GM18505 (cell line): ENCODE measurements at regions not wholly inside any gene's neighbourhood (a gene's known extent, or its start where the extent isn't known, plus 50 kb on each side); places are given as distances from the start of the nearest gene placed in this dataset.

ENCODE experiments used
- ATAC-seq: cut with Tn5 transposase; IDR thresholded peaks from one replicate; pipeline ENCODE4 v1.9.1; 2021; ENCODE audit not compliant: unreplicated experiment
- POLR2A ChIP-seq: IDR thresholded peaks from 4 replicates; pipeline ENCODE4 v1.6.1; 2011; ENCODE audit warnings: borderline replicate concordance; ENCODE audit not compliant: insufficient read depth, insufficient read length; ENCODE audit errors: extremely low read depth

- ATAC-seq = no peak
- TF ChIP-seq POLR2A = no peak
These were observed 83.6 kb upstream of the STX18 start for GRCh38 chr4:4625488-4625887.

GRCh38 chr4:4624276-4624897 lies 82.5 kb upstream of the STX18 start:
- ATAC-seq = no peak

GRCh38 chr4:4619821-4620220 lies 78.0 kb upstream of the STX18 start:
- ATAC-seq = no peak
- no peak for TF ChIP-seq POLR2A

More at GRCh38 chr4:4624276-4624897, 82.5 kb upstream of the STX18 start:
- no peak for TF ChIP-seq POLR2A

- ATAC-seq = no peak
- no peak for TF ChIP-seq POLR2A
These were observed 77.0 kb upstream of the STX18 start for GRCh38 chr4:4618847-4619246.

GRCh38 chr4:4614925-4615678 lies 73.3 kb upstream of the STX18 start:
- no peak for ATAC-seq
- TF ChIP-seq POLR2A = no peak

GRCh38 chr4:4613641-4614286 lies 71.9 kb upstream of the STX18 start:
- no peak for ATAC-seq
- TF ChIP-seq POLR2A = no peak

- ATAC-seq = no peak
These were observed 71.2 kb upstream of the STX18 start for GRCh38 chr4:4613126-4613465.

GRCh38 chr4:4610672-4611071 lies 68.8 kb upstream of the STX18 start:
- TF ChIP-seq POLR2A = no peak
- no peak for ATAC-seq

More at GRCh38 chr4:4613126-4613465, 71.2 kb upstream of the STX18 start:
- no peak for TF ChIP-seq POLR2A

- TF ChIP-seq POLR2A = no peak
- ATAC-seq = no peak
These were observed 67.9 kb upstream of the STX18 start for GRCh38 chr4:4609622-4610334.

GRCh38 chr4:4608214-4608537 lies 66.3 kb upstream of the STX18 start:
- ATAC-seq = no peak
- TF ChIP-seq POLR2A = no peak

- TF ChIP-seq POLR2A = no peak
- no peak for ATAC-seq
These were observed 65.7 kb upstream of the STX18 start for GRCh38 chr4:4607336-4608213.

GRCh38 chr4:4606321-4606720 lies 64.5 kb upstream of the STX18 start:
- ATAC-seq = no peak
- no peak for TF ChIP-seq POLR2A

GRCh38 chr4:4605849-4606248 lies 64.0 kb upstream of the STX18 start:
- ATAC-seq = no peak
- no peak for TF ChIP-seq POLR2A
